ENCODE measurements at regions not wholly inside any gene's neighbourhood (a gene's known extent, or its start where the extent isn't known, plus 50 kb on each side); places are given as distances from the start of the nearest gene placed in this dataset.

DNA sequence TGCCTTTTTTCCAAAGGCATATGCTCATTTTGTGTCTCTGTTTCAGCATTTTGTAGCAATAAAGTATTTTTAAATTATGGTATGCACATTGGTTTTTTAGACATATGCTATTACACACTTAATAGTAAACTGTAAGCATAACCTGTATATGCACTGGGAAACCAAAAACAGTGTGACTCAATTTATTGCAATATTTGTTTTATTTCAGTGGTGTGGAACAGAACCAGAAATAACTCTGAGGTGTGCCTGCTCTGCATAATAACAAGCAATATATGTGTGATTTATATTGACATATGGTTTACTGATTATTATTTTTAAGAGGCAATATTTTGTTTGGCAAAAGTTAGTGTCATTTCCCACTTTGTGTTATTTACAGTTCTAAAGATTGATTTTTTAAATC lies 126.6 kb upstream of the CPNE8 start:
- H3K9ac ChIP-seq (replicated peaks; ENCODE audit: extremely low read depth, insufficient read depth, low read length), result no peak overlapping the region
- no peak overlapping the region for H3K27ac ChIP-seq (ENCODE audit: insufficient read depth, low read depth, low read length)
- no peaks in the 10 kb centered on the region for H3K4me1 ChIP-seq (ENCODE audit: control insufficient read depth, extremely low read depth, insufficient read depth, low read length)
- dilution Hi-C loops (cut with MboI; ENCODE audit: extremely low pct_ligation_motif_present, low sequenced_read_pairs), result no loop called here
- intact Hi-C loops (cut with micrococcal nuclease), result no loop called here
- POLR2A ChIA-PET, result no interaction called here
- no TSS peak for BruUV-seq (replicated peaks)
- no peak for DNase-seq (ENCODE audit: low read depth, low spot score)
- H3K79me2 ChIP-seq (ENCODE audit: control insufficient read depth, insufficient read depth, low read length), result no peaks in the 10 kb centered on the region
- no peaks in the 10 kb centered on the region for H3K27me3 ChIP-seq (ENCODE audit: control insufficient read depth in 2 of 2, insufficient read depth in 2 of 2, low read length in 2 of 2)
- CTCF ChIA-PET, result no interaction called here
- H2AFZ ChIP-seq (ENCODE audit: low read depth, low read length), result no peak overlapping the region
- H3K9me3 ChIP-seq (replicated peaks; ENCODE audit: control insufficient read depth, insufficient read depth, low read length), result no peaks in the 10 kb centered on the region
- TF ChIP-seq JUN (IDR thresholded peaks at IDR 0.05; ENCODE audit: borderline replicate concordance, insufficient read depth, insufficient read length, low read depth) (no peak), MYC (IDR thresholded peaks at IDR 0.05; ENCODE audit: low read depth, low read length) (no peak), GATA2 (IDR thresholded peaks at IDR 0.05; ENCODE audit: insufficient read depth, insufficient read length, low read depth, low read length) (no peak), POLR2A (IDR thresholded peaks at IDR 0.05; ENCODE audit: low read depth, low read length) (no peak), POLR2AphosphoS5 (IDR thresholded peaks at IDR 0.05; ENCODE audit: insufficient read depth, low read depth, low read length) (no peak), EZH2 (IDR thresholded peaks at IDR 0.05; ENCODE audit: borderline replicate concordance, low read depth, low read length, severe bottlenecking) (no peak), FOS (IDR thresholded peaks at IDR 0.05; ENCODE audit: borderline replicate concordance, insufficient read depth, low read length) (no peak)
- TF ChIP-seq, protein P1, sequence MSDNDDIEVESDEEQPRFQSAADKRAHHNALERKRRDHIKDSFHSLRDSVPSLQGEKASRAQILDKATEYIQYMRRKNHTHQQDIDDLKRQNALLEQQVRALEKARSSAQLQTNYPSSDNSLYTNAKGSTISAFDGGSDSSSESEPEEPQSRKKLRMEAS (IDR thresholded peaks at IDR 0.05; ENCODE audit: insufficient read depth, insufficient read length), result no peak
- TF ChIP-seq, protein P2, sequence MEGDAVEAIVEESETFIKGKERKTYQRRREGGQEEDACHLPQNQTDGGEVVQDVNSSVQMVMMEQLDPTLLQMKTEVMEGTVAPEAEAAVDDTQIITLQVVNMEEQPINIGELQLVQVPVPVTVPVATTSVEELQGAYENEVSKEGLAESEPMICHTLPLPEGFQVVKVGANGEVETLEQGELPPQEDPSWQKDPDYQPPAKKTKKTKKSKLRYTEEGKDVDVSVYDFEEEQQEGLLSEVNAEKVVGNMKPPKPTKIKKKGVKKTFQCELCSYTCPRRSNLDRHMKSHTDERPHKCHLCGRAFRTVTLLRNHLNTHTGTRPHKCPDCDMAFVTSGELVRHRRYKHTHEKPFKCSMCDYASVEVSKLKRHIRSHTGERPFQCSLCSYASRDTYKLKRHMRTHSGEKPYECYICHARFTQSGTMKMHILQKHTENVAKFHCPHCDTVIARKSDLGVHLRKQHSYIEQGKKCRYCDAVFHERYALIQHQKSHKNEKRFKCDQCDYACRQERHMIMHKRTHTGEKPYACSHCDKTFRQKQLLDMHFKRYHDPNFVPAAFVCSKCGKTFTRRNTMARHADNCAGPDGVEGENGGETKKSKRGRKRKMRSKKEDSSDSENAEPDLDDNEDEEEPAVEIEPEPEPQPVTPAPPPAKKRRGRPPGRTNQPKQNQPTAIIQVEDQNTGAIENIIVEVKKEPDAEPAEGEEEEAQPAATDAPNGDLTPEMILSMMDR (IDR thresholded peaks at IDR 0.05; ENCODE audit: extremely low read depth in 1 of 2, insufficient read depth in 1 of 2, low read depth in 1 of 2, low read length in 2 of 2), result no peak
- no peak overlapping the region for H3K4me3 ChIP-seq (replicated peaks in 1 of 3; ENCODE audit: insufficient read depth in 1 of 3, low read depth in 1 of 3, low read length in 3 of 3)
- H3K36me3 ChIP-seq (ENCODE audit: control insufficient read depth in 2 of 2, extremely low read depth in 1 of 2, insufficient read depth in 2 of 2, low read length in 2 of 2), result no peaks in the 10 kb centered on the region
- no peak overlapping the region for H3K4me2 ChIP-seq (ENCODE audit: insufficient read depth, low read length)
- H4K20me1 ChIP-seq (replicated peaks; ENCODE audit: control insufficient read depth, extremely low read depth, insufficient read depth, low read length), result no peaks in the 10 kb centered on the region
- FAIRE-seq, result no peak
- H3K9me1 ChIP-seq (replicated peaks; ENCODE audit: control insufficient read depth, extremely low read depth, insufficient read depth, low read length), result no peaks in the 10 kb centered on the region

Data from endothelial cell of umbilical vein (primary cell).